NCI-H524 (cell line): ENCODE measurements at regions not wholly inside any gene's neighbourhood (a gene's known extent, or its start where the extent isn't known, plus 50 kb on each side); places are given as distances from the start of the nearest gene placed in this dataset.
A peak's percentile ranks its signal among the peaks of the same experiment; 100 is the strongest.

Experiments
- DNase-seq, 2 experiments: peaks; one replicate each; lab custom pipeline; 2025; lab: John Stamatoyannopoulos, UW

- DNase-seq = no peak
Measured at GRCh38 chr12:41768456-41768855, 376.2 kb downstream of the GXYLT1 start.

GRCh38 chr12:41762691-41763090 is 382.0 kb downstream of the GXYLT1 start:
- DNase-seq = no peak

GRCh38 chr12:41745593-41745992 is 399.1 kb downstream of the GXYLT1 start:
- no peak for DNase-seq

GRCh38 chr12:41743835-41744234 is 400.8 kb downstream of the GXYLT1 start:
- no peak for DNase-seq

- no peak for DNase-seq
Measured at GRCh38 chr12:41739066-41739465, 405.6 kb downstream of the GXYLT1 start.

- DNase-seq = no peak
Measured at GRCh38 chr12:41737423-41737822, 407.3 kb downstream of the GXYLT1 start.

- no peak for DNase-seq
Measured at GRCh38 chr12:41736436-41736835, 408.2 kb downstream of the GXYLT1 start.

- no peak for DNase-seq
Measured at GRCh38 chr12:41731691-41732090, 413.0 kb downstream of the GXYLT1 start.

- DNase-seq = no peak
Measured at GRCh38 chr12:41731061-41731460, 413.6 kb downstream of the GXYLT1 start.

- DNase-seq = no peak
Measured at GRCh38 chr12:41724216-41724615, 420.5 kb downstream of the GXYLT1 start.

- no peak for DNase-seq
Measured at GRCh38 chr12:41719214-41719613, 425.5 kb downstream of the GXYLT1 start.

GRCh38 chr12:41715256-41715655 is 429.4 kb downstream of the GXYLT1 start:
- DNase-seq = no peak

GRCh38 chr12:41709463-41710285 is 435.0 kb downstream of the GXYLT1 start:
- no peak for DNase-seq

GRCh38 chr12:41709012-41709411 is 435.7 kb downstream of the GXYLT1 start:
- no peak for DNase-seq

- DNase-seq = no peak
Measured at GRCh38 chr12:41706376-41706775, 438.3 kb downstream of the GXYLT1 start.

- no peak for DNase-seq
Measured at GRCh38 chr12:41701943-41702601, 442.6 kb downstream of the GXYLT1 start.

GRCh38 chr12:41700940-41701339 is 443.7 kb downstream of the GXYLT1 start:
- DNase-seq = no peak

GRCh38 chr12:41699658-41700057 is 445.0 kb downstream of the GXYLT1 start:
- DNase-seq = no peak

GRCh38 chr12:41697161-41697560 is 447.5 kb downstream of the GXYLT1 start:
- DNase-seq = no peak

GRCh38 chr12:41684997-41685396 is 459.7 kb downstream of the GXYLT1 start:
- DNase-seq = no peak

- no peak for DNase-seq
Measured at GRCh38 chr12:41683513-41684240, 461.0 kb downstream of the GXYLT1 start.

- peak in 1 of 2 experiments; percentile 9 for DNase-seq
Measured at GRCh38 chr12:41683023-41683422, 461.7 kb downstream of the GXYLT1 start.

- DNase-seq = peak; percentile 34 to 70
Measured at GRCh38 chr12:41681898-41682297, 462.8 kb downstream of the GXYLT1 start.
